ENCODE measurements at regions not wholly inside any gene's neighbourhood (a gene's known extent, or its start where the extent isn't known, plus 50 kb on each side); places are given as distances from the start of the nearest gene placed in this dataset.

- peaks cover 3% of the 10 kb centered on the region for H3K27me3 Mint-ChIP-seq (ENCODE audit: insufficient read depth, low read depth, poor library complexity)
- no peaks in the 10 kb centered on the region for H3K4me1 ChIP-seq (ENCODE audit: insufficient read depth)
Measured at GRCh38 chr13:65854431-65854830, 1375.7 kb downstream of the PCDH9 start.

More at GRCh38 chr13:65854431-65854830, 1375.7 kb downstream of the PCDH9 start:
- Histone ChIP-seq H4K20me1 (replicated peaks; ENCODE audit: insufficient read depth) (no peaks in the 10 kb centered on the region), H2AFZ (no peak overlapping the region), H3K27me3 (ENCODE audit: insufficient read depth) (no peaks in the 10 kb centered on the region), H3K27ac (ENCODE audit: low read depth) (no peak overlapping the region), H3K4me2 (no peak overlapping the region), H3K9me2 (ENCODE audit: insufficient read depth) (no peaks in the 10 kb centered on the region), H3F3A (replicated peaks; ENCODE audit: low read depth) (no peaks in the 10 kb centered on the region), H3K79me2 (replicated peaks; ENCODE audit: insufficient read depth) (no peaks in the 10 kb centered on the region), H3K36me3 (ENCODE audit: insufficient read depth) (no peaks in the 10 kb centered on the region), H3K4me3 (no peak overlapping the region)
- ATAC-seq = no peak
- TF ChIP-seq, protein P1, sequence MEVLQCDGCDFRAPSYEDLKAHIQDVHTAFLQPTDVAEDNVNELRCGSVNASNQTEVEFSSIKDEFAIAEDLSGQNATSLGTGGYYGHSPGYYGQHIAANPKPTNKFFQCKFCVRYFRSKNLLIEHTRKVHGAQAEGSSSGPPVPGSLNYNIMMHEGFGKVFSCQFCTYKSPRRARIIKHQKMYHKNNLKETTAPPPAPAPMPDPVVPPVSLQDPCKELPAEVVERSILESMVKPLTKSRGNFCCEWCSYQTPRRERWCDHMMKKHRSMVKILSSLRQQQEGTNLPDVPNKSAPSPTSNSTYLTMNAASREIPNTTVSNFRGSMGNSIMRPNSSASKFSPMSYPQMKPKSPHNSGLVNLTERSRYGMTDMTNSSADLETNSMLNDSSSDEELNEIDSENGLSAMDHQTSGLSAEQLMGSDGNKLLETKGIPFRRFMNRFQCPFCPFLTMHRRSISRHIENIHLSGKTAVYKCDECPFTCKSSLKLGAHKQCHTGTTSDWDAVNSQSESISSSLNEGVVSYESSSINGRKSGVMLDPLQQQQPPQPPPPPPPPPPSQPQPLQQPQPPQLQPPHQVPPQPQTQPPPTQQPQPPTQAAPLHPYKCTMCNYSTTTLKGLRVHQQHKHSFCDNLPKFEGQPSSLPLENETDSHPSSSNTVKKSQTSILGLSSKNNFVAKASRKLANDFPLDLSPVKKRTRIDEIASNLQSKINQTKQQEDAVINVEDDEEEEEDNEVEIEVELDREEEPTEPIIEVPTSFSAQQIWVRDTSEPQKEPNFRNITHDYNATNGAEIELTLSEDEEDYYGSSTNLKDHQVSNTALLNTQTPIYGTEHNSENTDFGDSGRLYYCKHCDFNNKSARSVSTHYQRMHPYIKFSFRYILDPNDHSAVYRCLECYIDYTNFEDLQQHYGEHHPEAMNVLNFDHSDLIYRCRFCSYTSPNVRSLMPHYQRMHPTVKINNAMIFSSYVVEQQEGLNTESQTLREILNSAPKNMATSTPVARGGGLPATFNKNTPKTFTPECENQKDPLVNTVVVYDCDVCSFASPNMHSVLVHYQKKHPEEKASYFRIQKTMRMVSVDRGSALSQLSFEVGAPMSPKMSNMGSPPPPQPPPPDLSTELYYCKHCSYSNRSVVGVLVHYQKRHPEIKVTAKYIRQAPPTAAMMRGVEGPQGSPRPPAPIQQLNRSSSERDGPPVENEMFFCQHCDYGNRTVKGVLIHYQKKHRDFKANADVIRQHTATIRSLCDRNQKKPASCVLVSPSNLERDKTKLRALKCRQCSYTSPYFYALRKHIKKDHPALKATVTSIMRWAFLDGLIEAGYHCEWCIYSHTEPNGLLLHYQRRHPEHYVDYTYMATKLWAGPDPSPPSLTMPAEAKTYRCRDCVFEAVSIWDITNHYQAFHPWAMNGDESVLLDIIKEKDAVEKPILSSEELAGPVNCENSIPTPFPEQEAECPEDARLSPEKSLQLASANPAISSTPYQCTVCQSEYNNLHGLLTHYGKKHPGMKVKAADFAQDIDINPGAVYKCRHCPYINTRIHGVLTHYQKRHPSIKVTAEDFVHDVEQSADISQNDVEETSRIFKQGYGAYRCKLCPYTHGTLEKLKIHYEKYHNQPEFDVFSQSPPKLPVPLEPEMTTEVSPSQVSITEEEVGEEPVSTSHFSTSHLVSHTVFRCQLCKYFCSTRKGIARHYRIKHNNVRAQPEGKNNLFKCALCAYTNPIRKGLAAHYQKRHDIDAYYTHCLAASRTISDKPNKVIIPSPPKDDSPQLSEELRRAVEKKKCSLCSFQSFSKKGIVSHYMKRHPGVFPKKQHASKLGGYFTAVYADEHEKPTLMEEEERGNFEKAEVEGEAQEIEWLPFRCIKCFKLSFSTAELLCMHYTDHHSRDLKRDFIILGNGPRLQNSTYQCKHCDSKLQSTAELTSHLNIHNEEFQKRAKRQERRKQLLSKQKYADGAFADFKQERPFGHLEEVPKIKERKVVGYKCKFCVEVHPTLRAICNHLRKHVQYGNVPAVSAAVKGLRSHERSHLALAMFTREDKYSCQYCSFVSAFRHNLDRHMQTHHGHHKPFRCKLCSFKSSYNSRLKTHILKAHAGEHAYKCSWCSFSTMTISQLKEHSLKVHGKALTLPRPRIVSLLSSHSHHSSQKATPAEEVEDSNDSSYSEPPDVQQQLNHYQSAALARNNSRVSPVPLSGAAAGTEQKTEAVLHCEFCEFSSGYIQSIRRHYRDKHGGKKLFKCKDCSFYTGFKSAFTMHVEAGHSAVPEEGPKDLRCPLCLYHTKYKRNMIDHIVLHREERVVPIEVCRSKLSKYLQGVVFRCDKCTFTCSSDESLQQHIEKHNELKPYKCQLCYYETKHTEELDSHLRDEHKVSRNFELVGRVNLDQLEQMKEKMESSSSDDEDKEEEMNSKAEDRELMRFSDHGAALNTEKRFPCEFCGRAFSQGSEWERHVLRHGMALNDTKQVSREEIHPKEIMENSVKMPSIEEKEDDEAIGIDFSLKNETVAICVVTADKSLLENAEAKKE (CRISPR knock-in tag; IDR thresholded peaks at IDR 0.05) = no peak
- TF ChIP-seq ZNF114 (CRISPR knock-in tag; IDR thresholded peaks at IDR 0.05) = no peak
- no peak for TF ChIP-seq POLR2AphosphoS5 (IDR thresholded peaks at IDR 0.05; ENCODE audit: low read depth)
- no peak for TF ChIP-seq EZH2phosphoT487 (IDR thresholded peaks at IDR 0.05; ENCODE audit: unreplicated experiment)
- TF ChIP-seq CREB1 (CRISPR knock-in tag; IDR thresholded peaks at IDR 0.05; ENCODE audit: low read depth) = no peak
- TF ChIP-seq, protein P2, sequence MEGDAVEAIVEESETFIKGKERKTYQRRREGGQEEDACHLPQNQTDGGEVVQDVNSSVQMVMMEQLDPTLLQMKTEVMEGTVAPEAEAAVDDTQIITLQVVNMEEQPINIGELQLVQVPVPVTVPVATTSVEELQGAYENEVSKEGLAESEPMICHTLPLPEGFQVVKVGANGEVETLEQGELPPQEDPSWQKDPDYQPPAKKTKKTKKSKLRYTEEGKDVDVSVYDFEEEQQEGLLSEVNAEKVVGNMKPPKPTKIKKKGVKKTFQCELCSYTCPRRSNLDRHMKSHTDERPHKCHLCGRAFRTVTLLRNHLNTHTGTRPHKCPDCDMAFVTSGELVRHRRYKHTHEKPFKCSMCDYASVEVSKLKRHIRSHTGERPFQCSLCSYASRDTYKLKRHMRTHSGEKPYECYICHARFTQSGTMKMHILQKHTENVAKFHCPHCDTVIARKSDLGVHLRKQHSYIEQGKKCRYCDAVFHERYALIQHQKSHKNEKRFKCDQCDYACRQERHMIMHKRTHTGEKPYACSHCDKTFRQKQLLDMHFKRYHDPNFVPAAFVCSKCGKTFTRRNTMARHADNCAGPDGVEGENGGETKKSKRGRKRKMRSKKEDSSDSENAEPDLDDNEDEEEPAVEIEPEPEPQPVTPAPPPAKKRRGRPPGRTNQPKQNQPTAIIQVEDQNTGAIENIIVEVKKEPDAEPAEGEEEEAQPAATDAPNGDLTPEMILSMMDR (conservative IDR thresholded peaks at IDR 0.05; ENCODE audit: low read depth in 2 of 2) = no peak
- TF ChIP-seq, protein P3, sequence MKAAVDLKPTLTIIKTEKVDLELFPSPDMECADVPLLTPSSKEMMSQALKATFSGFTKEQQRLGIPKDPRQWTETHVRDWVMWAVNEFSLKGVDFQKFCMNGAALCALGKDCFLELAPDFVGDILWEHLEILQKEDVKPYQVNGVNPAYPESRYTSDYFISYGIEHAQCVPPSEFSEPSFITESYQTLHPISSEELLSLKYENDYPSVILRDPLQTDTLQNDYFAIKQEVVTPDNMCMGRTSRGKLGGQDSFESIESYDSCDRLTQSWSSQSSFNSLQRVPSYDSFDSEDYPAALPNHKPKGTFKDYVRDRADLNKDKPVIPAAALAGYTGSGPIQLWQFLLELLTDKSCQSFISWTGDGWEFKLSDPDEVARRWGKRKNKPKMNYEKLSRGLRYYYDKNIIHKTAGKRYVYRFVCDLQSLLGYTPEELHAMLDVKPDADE (IDR thresholded peaks at IDR 0.05) = no peak
- TF ChIP-seq, protein P4, sequence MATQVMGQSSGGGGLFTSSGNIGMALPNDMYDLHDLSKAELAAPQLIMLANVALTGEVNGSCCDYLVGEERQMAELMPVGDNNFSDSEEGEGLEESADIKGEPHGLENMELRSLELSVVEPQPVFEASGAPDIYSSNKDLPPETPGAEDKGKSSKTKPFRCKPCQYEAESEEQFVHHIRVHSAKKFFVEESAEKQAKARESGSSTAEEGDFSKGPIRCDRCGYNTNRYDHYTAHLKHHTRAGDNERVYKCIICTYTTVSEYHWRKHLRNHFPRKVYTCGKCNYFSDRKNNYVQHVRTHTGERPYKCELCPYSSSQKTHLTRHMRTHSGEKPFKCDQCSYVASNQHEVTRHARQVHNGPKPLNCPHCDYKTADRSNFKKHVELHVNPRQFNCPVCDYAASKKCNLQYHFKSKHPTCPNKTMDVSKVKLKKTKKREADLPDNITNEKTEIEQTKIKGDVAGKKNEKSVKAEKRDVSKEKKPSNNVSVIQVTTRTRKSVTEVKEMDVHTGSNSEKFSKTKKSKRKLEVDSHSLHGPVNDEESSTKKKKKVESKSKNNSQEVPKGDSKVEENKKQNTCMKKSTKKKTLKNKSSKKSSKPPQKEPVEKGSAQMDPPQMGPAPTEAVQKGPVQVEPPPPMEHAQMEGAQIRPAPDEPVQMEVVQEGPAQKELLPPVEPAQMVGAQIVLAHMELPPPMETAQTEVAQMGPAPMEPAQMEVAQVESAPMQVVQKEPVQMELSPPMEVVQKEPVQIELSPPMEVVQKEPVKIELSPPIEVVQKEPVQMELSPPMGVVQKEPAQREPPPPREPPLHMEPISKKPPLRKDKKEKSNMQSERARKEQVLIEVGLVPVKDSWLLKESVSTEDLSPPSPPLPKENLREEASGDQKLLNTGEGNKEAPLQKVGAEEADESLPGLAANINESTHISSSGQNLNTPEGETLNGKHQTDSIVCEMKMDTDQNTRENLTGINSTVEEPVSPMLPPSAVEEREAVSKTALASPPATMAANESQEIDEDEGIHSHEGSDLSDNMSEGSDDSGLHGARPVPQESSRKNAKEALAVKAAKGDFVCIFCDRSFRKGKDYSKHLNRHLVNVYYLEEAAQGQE (IDR thresholded peaks at IDR 0.05; ENCODE audit: unreplicated experiment) = no peak
- no peak for TF ChIP-seq JUNB (IDR thresholded peaks at IDR 0.05; ENCODE audit: unreplicated experiment)
- no peak for TF ChIP-seq NANOG (IDR thresholded peaks at IDR 0.05; ENCODE audit: borderline replicate concordance)
- TF ChIP-seq STAT1 (IDR thresholded peaks at IDR 0.05; ENCODE audit: unreplicated experiment) = no peak
- no peak for TF ChIP-seq EZH2 (IDR thresholded peaks at IDR 0.05; ENCODE audit: low read depth, unreplicated experiment)
- TF ChIP-seq ZNF331 (CRISPR knock-in tag; IDR thresholded peaks at IDR 0.05; ENCODE audit: low read depth) = no peak
- Mint-ChIP-seq H3K9me3 (no peaks in the 10 kb centered on the region), H3K4me1 (peaks cover 3% of the 10 kb centered on the region; the same call in 1 of the 3 replicates), H3K27ac (no peak overlapping the region), H3K4me3 (no peak overlapping the region), H3K36me3 (ENCODE audit: low read depth) (no peaks in the 10 kb centered on the region)
- DNase-seq (ENCODE audit: low spot score) = no peak

Measured in GM23338 (cell line).